RPMI8226 (cell line): ENCODE measurements at regions not wholly inside any gene's neighbourhood (a gene's known extent, or its start where the extent isn't known, plus 50 kb on each side); places are given as distances from the start of the nearest gene placed in this dataset.

ENCODE experiments used
- DNase-seq: peaks from one replicate; pipeline ENCODE4 v3.0.0-alpha.2; 2015

- DNase-seq: no peak
Measured at GRCh38 chr1:90558126-90558525, 159.0 kb downstream of the BARHL2 start.

- no peak for DNase-seq
Measured at GRCh38 chr1:90557706-90558105, 159.4 kb downstream of the BARHL2 start.

GRCh38 chr1:90550626-90551406 is 166.3 kb downstream of the BARHL2 start:
- no peak for DNase-seq

- DNase-seq: no peak
Measured at GRCh38 chr1:90544356-90544755, 172.7 kb downstream of the BARHL2 start.

- DNase-seq: no peak
Measured at GRCh38 chr1:90537606-90538362, 179.3 kb downstream of the BARHL2 start.

GRCh38 chr1:90534663-90535295 is 182.3 kb downstream of the BARHL2 start:
- DNase-seq: no peak

GRCh38 chr1:90534116-90534515 is 183.0 kb downstream of the BARHL2 start:
- no peak for DNase-seq

GRCh38 chr1:90526954-90527353 is 190.1 kb downstream of the BARHL2 start:
- DNase-seq: no peak

- no peak for DNase-seq
Measured at GRCh38 chr1:90522432-90522831, 194.7 kb downstream of the BARHL2 start.

- no peak for DNase-seq
Measured at GRCh38 chr1:90513956-90514355, 203.1 kb downstream of the BARHL2 start.

GRCh38 chr1:90512441-90512840 is 204.7 kb downstream of the BARHL2 start:
- DNase-seq: no peak

GRCh38 chr1:90510143-90510542 is 207.0 kb downstream of the BARHL2 start:
- no peak for DNase-seq

GRCh38 chr1:90509225-90510048 is 207.7 kb downstream of the BARHL2 start:
- no peak for DNase-seq

- no peak for DNase-seq
Measured at GRCh38 chr1:90508376-90509167, 208.5 kb downstream of the BARHL2 start.

GRCh38 chr1:90507173-90507572 is 209.9 kb downstream of the BARHL2 start:
- DNase-seq: no peak

- DNase-seq: no peak
Measured at GRCh38 chr1:90505806-90506205, 211.3 kb downstream of the BARHL2 start.

GRCh38 chr1:90504509-90504908 is 212.6 kb downstream of the BARHL2 start:
- DNase-seq: no peak

- no peak for DNase-seq
Measured at GRCh38 chr1:90502696-90503095, 214.4 kb downstream of the BARHL2 start.

GRCh38 chr1:90502194-90502593 is 214.9 kb downstream of the BARHL2 start:
- no peak for DNase-seq

- DNase-seq: no peak
Measured at GRCh38 chr1:90501281-90501680, 215.8 kb downstream of the BARHL2 start.

- no peak for DNase-seq
Measured at GRCh38 chr1:90494748-90495282, 222.3 kb downstream of the BARHL2 start.

GRCh38 chr1:90488451-90488850 is 228.7 kb downstream of the BARHL2 start:
- DNase-seq: no peak
